NB4 (cell line): ENCODE measurements at regions not wholly inside any gene's neighbourhood (a gene's known extent, or its start where the extent isn't known, plus 50 kb on each side); places are given as distances from the start of the nearest gene placed in this dataset.
"Not testable (repeated sequence)": the region's sequence is repeated elsewhere in the genome, so short reads cannot be mapped to it uniquely, and the experiment has no call there.

Experiments
- CTCF ChIP-seq: IDR thresholded peaks from one replicate; pipeline ENCODE4 v1.5.1; 2012; ENCODE audit warnings: low read depth, low read length
- POLR2A ChIP-seq: IDR thresholded peaks from 2 replicates; pipeline ENCODE4 v1.6.1; 2011; ENCODE audit warnings: mild to moderate bottlenecking; ENCODE audit not compliant: insufficient read length; ENCODE audit errors: extremely low read depth
- TF ChIP-seq, protein P1 (sequence below): IDR thresholded peaks from 2 replicates; pipeline ENCODE4 v1.6.1; 2011; ENCODE audit warnings: low read depth, low read length

DNA sequence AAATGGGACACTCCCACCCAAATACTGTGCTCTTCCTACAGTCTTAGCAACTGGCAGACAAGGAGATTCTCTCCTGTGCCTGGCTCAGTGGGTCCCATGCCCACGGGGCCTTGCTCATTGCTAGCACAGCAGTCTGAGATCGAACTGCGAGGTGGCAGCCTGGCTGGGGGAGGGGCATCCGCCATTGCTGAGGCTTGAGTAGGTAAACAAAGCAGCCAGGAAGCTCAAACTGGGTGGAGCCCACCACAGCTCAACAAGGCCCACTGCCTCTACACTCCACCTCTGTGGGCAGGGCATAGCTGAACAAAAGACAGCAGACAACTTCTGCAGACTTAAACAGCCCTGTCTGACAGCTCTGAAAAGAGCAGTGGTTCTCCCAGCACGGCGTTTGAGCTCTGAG is 174.8 kb downstream of the COL12A1 start:
- TF ChIP-seq, protein P1, sequence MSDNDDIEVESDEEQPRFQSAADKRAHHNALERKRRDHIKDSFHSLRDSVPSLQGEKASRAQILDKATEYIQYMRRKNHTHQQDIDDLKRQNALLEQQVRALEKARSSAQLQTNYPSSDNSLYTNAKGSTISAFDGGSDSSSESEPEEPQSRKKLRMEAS: not testable (repeated sequence)
- not testable (repeated sequence) for TF ChIP-seq CTCF, POLR2A
